Right kidney (tissue), 1 donor: ENCODE measurements at regions not wholly inside any gene's neighbourhood (a gene's known extent, or its start where the extent isn't known, plus 50 kb on each side); places are given as distances from the start of the nearest gene placed in this dataset.

Source experiments
- DNase-seq: peaks from one replicate; pipeline ENCODE4 v3.0.0-alpha.2; 2016

DNA sequence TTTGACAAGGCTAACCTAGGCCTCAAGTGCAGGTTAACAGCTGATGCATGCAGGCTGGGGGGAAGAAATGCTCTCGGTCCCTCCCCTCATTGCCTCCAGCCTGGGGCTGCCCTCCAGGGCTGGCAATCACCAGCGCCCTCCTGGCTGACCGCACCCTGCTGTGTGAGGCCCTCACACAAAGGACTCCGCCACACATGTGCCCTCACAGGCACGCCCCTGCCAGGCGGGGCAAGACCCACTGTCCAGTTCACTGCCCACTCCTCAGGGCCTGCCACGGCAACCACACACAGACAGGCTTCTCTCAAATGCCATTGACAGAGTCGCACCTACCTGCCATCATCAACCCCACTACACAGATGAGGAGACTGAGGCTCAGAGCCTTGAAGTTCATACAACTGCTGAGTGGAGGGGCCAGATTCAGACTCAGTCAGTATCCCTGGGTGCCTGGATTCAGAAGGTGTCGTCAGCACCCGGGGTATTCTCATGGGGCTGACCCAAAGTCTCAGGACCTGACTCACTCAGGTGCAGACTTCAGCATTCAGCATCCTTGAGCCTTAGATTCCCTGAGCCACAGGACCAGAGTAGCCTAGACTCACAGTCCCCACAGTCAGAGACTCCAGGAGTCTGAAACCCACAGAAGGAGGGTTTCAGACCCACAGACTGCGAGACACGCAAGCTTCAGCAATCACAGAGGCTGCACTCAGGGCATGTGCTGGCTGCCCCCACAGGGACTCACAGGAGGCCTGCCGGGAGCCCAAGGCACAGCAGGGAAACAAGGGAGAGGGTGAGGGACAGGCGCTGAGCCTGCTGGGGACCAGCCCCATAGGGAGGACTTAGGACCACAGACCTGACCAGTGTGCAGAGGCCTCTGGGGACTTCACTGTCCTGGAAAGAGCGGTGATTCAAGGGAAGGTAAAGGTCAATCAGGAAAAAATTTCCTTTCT lies 458.0 kb downstream of the MATN1 start:
- DNase-seq: no peak

DNA sequence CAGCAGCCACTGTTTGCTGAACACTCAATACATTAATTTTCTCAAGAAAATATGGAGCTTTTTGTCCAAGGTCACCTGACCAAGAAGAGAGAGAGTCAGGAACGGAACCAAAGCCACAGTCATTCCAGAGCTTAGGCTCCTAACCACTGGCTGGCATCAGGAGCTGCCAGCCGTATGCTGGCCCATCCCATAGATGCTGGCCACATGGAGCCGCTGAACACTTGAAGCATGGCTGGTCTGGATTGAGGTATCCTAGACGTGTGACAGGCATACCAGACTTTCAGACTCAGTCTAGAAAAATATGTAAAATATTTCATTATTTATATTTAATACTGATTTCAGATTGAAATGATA lies 458.7 kb downstream of the MATN1 start:
- DNase-seq: no peak

DNA sequence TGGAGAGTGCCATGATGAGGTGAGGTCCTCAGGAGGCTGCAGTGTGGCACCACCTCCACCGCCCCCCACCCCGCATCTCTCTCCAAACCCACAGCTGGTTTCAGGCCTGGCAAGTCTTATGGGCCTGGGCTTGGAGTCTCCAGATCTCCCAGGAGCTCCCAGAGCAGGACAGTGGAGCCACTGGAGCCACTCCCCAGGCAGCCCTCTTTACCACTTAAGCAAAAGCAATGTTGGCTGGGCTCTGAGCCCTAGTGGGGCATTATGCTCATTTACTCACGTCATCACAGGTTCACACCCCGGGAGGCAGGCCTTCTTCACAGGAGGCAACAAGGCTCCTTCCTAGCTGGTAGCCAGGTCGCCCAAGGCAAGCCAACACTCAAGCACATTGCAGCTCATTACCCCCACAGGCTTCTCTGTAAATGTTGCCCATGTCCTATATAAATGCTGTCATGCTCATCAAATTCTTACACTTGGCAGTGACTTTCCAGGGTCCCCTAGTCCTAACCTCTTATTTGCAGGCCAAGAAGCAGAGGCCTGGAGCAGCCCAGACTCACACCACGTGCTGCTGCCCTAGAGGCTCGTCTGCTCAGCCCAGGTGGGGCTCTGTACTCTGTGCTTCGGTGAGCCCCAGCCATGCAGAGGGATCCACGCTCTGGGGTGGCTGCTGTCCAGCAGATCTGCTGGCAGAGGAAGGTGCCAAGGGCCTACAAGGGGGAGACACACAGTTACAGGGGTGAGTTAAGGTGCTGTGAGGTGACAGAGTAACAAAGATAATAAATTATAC lies 459.3 kb downstream of the MATN1 start:
- no peak for DNase-seq

DNA sequence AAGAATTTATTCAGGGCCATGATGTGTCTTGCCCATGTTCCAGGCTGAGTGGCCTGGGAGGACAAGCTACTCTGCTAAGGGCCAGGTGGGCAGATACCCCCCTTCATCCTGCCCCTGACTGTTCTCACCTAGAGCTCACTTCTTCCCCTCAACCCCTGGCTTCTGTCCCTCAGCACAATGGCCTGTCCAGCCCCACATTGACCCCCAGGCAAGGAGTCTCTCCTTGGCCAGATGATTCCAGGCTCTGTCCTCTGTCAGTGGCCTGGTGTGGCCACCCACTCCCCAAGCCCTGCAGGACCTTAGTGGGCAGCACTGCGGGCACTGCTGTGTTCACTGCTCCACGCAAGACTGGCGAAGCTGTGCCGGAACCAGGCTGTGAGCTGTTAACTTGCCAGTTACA lies 460.0 kb downstream of the MATN1 start:
- DNase-seq: no peak

DNA sequence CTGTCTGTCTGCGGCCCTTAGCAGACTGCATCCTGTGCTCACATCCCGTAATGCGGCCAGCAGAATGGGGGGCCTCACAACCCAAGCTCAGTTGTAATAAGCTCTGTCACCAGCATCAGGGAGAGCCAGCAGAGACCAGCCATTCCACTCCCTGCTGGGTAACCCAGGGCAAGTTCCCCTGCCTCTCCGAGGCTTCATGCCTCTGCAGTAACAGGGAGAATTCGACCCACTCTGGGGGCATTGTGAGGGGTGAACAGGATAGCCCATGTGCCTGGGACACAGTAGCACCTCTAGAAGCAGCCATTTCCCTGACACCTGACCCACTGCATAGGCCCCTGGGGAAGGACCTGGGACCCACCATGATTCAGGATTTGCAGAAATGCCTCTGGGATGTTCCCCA lies 461.2 kb downstream of the MATN1 start:
- DNase-seq: no peak

DNA sequence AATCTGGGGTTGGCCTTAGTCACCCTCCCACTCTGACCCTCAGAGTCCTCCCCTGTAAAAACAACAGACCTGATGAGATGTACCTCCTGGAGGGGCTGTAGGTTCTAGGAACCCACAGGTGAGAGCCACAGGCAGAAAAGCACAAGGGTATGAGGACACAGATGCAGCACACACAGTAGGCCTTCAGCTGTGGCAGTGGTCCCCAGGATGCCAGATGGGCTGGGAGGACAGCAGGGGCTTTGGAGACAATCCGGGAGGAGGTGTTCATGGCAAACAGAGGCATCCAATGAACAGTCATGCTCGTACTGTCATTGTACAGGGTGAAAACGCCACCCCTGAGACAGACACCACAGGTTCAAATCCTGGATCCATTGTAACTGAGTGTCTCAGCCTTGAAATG lies 463.1 kb downstream of the MATN1 start:
- no peak for DNase-seq

DNA sequence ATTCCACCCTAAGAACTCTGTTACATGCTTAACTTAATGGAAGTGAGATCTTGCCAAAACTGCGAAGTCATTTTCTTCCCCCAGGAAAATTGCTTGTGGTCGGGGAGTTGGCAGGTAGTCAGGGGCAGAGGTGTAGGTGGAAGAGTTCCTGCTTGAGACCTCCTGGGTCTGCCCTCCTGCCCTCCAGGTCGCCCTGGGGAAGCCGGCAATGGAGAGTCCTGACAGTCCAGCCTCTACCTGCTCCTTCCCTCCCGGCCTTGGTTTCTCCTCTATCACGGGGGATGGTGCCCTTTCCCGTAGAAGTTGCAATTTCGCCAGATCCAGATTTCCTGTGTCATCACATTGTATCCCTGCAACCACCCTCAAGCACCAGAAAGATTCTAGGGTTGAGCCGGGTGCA lies 463.8 kb downstream of the MATN1 start:
- no peak for DNase-seq

DNA sequence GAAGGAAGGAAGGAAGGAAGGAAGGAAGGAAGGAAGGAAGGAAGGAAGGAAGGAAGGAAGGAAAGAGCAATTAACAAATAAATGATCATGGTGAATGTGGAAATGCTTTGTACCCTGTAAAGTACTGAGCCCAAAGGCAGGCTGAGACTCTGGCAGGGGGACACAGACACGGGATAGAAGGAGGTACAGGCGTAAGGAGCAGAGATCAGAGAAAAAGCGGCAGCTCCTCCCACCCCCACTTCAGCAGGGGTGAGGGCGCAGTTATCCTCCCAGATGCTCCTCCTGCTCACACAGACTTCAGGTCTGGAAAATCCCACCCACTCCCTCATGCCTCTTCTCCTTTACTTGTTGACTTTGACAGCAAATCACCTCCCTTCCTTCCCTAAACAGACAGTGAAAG lies 464.5 kb downstream of the MATN1 start:
- DNase-seq: no peak

DNA sequence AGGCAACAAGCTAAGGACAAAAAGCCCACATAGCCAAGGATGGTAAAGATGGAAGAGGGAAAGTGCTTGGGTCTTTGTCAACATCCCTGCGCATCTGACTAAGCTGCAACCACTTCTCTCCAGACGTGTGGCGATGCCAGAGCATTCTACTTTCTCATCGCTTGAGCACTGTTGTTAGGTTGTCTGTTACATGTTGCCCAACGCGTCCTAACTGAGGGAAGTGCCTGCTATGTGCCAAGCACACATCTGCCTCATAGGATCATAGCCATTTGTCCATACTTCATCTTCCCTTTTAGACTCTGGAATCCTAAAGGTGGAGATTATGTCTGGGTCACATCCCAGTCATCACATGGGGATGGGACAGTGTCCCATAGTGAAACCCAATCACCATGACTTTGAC lies 464.9 kb downstream of the MATN1 start:
- DNase-seq: no peak

DNA sequence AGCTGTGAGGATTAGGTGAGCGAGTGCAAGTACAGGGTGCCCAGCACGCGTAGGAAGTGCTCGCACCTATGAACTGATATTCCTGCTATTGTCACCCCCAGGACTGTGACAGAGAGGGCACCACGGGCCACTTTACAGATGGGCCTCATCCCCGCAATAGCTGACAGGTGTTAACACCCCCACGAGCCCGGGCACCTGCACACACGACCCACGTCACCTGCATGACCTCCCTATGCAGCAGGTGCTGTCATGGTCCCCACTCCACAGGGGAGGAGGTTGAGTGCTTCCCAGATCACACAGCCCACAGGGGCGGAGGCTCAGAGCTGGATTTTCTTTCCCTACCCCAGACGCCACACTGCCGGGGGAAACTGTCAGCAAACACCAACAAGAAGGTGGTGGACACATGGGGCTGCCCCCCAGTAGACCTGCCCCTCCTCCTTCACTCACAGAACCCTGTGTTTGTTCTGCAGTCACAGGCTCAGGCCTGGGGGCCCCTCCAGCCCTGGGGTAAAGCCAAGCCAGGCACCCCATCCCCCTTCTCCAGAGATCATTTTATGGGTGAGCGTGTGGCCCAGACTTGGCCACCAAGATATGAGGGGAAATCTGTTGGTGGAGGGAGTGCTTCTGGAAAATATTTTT lies 465.5 kb downstream of the MATN1 start:
- DNase-seq: no peak

DNA sequence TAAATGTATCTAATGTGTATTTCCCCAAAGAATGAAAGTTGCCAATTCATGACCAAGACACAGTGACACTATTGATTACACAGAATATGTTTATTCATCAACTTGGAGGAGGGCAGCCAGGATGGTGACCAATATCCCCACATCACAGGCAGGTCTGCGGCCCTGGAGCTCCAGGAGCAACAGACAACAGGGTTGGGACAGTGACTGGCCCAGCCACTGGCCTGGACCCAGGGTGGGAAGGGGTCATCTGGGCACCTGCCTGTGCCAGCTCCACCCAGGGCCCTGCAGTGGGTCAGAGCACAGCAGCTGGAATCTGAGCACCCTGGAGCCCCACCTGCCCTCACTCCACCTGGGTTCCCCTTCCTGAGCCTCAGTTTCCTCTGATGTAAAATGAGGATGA lies 466.1 kb downstream of the MATN1 start:
- DNase-seq: no peak

DNA sequence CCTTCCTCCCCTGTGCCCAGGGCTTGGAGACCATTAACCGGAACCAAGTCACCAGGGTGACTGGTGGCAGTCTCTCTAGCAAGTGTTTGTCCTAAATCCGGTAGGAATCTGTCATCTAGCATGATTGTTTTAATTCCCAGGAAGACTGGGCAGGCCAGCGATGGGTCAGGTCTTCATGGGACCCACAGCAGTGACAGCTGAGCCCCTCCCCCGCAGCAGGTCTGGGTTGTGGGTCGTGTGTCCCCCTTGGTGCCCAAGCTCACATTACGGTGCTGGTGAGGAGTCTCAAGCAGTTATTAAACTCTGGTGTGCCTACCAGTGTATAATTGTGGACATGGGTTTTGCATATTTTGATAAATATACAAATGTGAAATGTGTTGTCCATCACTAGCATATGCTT lies 466.5 kb downstream of the MATN1 start:
- no peak for DNase-seq

DNA sequence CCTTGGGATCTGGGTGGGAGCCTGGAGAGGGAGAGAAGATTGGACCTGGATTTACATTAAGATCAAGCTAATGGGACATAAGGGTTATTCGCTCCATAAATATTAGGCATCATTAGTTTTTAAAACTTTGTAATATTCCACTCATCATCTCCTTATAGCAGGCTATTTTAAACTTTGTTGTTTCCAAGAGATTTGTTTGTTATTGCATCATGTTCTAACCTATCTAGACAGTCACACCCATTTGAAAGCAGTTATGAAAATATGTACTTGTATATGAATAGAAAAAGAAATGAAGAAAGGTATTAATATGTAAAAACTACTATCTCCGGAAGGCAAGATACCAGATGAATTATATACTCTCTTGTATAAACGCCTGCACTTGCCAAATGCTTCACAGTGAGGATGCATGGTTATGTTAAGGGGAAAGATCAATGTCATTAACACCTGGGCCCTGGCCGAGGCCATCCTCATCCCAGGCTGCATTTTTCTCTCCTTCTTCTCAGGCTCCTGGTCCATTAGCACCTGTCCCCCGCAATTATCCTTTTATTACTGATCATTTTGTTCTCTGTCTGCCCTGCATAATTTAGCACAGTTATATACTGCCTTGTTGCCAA lies 468.2 kb downstream of the MATN1 start:
- no peak for DNase-seq

DNA sequence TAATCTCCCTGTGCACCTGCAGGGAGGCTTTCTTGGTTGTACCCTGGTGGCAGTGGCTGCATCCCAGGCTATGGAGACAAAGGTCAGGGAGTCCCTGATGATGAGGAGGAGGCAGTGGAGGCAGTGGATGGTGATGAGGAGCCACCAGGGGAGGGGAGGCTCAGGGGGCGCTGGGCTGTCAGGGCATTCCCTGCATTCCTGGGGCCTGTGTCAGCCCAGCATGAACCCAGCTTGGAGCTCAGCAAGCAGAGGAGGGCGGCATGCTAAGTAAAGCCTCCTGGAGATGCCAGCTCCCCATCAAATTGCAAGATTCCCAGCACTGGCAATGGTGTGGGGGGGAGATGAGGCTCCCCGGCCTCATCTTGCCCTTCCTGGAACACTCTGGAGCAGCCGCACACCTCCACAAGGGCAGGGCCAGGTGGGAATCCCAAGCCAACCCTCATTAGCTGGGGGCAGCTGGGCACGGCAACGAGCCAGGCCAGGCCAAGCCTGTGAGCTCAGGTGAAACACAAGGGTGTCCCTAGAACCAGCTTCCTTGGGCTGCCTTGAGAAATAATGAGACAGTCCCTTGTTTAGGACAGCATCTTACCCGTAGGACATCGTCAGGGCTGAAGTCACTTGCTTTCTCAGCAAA lies 469.5 kb downstream of the MATN1 start:
- DNase-seq: no peak

DNA sequence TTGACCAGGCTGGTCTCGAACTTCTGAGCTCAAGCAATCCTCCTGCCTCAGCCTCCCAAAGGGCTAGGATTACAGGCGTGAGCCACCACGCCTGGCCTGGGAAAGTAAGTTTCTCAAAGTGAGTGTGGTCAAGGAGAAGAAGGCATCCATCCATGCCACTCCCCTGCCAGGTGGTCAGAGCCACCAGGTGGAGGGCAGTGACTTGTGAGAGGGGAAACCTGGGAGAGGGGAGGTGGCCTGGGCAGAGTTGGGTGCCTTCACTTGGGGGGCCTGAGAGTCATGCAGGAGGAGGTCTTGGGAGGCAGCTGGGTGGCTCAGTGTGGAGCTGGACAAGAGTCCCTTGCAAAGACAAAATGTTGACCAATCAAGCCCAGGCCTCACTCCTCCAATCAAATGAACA lies 470.0 kb downstream of the MATN1 start:
- DNase-seq: no peak

DNA sequence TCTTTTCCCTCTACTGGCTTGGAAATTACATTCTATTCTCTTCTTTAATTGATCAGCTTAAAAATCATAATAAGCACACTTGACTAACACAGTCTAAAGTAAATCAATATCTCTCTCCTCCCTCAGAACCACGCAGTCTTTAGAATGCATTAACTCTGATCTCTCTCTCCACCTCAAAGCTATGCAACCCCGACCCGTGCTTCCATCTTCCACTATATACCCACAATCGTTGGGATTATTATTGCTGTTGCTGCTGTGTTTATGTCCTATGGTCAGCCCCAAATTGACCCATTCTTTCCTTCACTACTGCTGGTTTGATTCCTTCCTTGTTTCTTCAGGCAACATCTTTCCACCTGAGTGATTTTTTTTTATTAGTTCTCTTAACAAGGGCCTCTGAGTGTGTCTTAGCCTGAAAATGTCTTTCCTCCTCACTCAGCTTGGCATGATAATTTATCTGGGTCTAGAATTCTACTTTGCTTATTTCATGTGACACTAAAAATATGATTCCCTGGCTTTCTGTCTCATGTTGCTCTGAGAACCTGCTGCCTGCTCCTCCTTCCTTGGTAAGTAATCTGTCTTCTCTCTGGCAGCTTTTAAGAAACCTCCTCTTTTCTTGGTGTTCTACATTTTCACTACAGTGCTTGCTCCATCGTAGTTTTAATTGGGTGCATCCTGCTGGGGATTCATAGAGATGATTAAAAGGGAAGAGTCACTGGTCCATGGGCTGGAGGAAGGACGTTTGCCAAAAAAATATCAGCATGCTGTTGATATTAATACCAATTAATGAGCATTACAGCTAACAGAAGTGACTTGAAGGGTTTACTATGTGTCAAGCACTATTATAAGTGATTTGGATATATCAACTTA lies 472.2 kb downstream of the MATN1 start:
- DNase-seq: no peak

DNA sequence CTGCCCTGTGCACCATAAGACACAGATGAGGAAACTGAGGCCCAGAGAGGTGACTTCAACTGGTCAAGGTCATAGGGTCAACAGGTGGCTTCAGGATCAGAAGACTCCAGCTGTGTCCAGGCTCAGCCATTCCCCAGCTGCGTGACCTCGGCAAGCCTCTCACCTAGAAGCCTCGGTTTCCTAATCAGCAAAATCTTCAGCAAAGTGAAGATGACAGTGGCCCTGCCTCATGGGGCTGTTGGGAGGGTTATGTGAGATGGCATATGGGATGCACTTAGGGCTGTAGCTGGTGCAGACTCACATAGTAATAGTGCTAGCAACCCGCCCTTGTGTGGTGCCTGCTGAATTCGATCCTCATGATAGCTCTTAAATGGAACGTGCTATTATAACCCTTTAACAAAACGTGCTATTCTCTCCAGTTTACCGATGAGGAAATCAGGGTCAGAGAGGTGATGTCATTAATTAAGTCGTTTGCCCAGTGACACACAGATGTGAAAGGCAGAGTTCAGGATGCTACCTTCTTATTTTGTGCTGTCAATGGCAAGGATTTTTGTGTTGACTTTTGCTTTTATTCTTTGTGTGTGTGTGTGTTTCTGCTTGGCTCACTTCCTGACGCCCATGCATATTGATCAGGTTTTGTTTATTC lies 472.9 kb downstream of the MATN1 start:
- no peak for DNase-seq

DNA sequence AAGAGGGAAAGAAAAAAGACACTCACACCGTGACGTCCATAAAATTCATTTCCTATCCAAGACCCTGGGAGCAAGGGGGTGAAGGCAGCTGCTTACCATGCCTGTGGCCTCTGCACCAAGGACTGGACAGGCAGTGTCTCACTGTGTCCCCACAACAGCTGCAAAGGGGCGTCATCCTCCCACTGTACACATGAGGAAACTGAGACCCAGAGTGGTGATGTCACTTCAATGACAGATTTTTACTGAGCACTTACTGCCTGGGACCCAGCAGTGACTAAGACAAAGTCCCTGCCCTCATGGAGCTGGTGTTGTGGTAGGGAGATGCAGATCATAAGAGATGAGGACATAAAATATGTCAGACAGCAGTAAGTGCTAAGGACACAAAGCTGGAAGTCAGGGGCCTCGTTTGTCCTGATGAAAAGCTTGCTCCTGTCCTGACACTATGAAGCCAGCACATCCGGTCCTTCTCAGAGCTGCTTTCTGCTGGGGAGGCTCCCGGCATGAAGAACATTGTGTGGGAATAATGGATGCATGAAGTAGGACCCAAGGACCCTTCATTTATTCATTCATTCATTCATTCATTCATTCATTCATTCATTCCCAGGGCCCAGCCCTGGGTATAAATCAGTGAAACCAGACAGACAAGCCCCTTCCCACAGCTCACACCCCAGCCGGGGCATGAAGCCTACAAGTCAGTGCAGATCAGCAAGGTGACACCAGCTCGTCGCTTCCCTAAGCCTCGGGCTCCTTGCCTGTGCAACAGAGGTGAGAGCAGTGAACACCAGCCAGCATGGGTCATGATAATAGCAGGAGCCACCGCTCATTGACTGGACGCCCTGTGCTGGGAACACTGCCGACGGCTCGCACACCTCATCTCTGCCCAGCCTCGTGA lies 473.7 kb downstream of the MATN1 start:
- no peak for DNase-seq

DNA sequence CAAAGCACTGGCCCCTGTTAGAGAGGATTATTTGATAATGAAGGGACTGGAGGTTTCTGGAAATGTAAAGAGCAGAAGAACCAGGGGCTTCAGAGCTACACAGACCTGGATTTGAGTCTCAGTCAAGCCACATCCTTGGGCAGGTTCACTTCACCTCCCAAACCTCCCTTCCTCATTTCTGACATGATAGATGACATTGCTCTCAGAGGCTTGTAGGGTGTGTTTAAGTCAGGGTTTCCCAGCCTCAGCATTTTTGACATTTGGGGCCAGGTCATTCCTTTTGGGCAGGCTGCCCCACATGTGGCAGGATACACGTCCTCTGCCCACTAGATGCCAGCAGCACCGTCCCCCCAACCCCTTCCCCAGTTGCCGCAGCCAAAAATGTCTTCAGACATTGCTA lies 474.6 kb downstream of the MATN1 start:
- no peak for DNase-seq

DNA sequence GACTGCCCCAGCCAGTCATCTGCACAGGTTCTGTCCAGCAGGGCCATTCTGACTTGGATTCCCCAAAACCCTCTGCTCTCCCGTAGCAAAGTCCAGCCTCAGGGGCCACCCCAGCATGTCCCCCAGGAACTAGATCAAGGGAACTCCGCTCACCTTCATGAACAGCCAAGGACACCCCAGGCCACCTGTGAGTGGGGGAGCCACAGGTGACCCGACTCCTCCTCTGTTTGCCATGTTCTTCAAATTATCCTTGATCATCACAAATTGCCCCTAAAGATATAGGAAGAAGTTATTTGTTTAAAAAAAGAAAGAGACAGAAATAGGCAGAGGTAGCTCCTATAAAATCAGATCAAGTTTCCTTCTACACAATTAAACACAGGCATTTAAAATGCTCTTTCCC lies 475.0 kb downstream of the MATN1 start:
- DNase-seq: no peak
